Activated CD8-positive, alpha-beta memory T cell treated with anti-CD3 and anti-CD28 coated beads, Interleukin-2, amount 50 U/mL, for 48 hours (primary cell): ENCODE measurements at regions not wholly inside any gene's neighbourhood (a gene's known extent, or its start where the extent isn't known, plus 50 kb on each side); places are given as distances from the start of the nearest gene placed in this dataset.
"Not testable (repeated sequence)": the region's sequence is repeated elsewhere in the genome, so short reads cannot be mapped to it uniquely, and the experiment has no call there.

Experiments
- DNase-seq: peaks from one replicate; pipeline ENCODE4 v3.0.0-alpha.2; 2020

DNA sequence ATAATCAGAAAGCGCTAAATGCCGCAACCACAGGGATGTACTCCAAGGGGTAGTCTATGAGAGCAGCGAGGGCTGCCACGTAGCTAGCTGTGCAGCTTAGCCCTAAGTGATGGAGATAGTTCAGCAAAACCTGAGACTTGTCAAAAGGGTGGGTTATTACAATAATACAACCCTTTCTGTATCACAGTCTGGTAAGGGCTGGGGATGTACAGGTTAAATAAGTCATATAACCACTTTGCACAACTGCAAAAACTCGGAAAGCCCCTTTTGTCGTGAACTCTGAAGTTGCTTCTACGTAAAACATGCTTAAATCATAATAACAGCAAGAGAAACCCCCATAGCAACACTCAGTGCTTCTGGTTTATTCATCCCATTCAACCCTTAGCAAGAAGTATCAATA, 598.8 kb downstream of the SUCLG1 start:
- no peak for DNase-seq

DNA sequence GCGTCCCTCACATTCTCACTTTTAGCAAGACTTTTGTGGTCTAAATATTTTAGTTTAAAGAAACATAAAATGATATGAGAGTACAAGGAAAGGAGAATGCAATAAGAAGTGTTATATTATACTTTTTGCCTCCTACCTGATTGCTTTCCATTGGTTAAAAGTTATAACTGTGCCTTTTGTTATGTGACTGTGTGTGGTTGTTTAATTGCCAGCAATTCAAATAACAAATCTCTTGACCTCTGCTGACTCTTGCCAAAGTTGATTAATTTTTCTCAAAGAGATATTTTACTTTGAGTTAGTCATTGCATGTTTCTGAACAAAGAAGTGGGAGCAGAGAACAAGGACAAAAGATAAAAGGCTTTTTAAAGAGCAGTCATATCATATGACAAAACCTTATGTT, 599.5 kb downstream of the SUCLG1 start:
- no peak for DNase-seq

DNA sequence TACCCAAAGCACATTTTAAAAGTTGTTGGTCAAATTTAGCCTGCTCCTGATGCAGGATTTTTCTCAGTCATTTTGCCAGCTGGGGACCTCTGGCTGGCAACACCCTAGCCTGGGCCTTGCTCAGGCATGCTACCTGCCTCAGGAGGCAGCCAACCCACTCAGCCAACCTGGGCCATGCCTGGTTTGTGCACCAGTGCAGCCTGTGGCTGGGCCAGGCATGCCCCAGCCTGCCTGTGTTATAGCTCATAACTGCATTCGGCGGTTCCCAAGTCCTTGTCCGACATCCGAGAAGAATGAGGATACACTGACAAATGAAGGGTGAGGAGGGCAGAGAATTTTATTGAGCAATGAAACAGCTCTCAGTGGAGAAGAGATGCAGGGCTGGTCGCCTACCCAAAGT, 608.0 kb downstream of the SUCLG1 start:
- DNase-seq, result no peak

- no peak for DNase-seq
These were observed 608.9 kb downstream of the SUCLG1 start for GRCh38 chr2:83850071-83850725.

DNA sequence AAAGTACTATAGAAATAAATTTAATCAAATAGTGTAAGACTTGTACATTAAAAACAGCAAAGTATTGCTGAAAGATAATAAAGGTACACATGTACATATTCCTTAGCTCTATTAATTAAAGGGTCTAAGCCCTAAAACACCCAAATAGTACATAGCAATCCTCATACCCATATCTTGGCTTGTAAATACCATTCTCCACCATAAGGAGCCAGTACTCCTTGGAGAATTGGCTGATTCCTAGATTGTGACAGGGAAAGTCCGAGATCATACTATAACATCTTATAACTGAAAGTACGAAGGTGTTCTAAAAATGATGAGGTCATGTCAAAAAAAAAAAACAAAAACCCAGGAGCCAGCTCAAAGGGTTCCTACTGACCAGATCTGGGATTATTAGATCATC, 614.6 kb downstream of the SUCLG1 start:
- no peak for DNase-seq

GRCh38 chr2:83842421-83842820, 616.7 kb downstream of the SUCLG1 start:
- DNase-seq, result no peak

GRCh38 chr2:83837823-83838222, 621.3 kb downstream of the SUCLG1 start:
- DNase-seq, result no peak

DNA sequence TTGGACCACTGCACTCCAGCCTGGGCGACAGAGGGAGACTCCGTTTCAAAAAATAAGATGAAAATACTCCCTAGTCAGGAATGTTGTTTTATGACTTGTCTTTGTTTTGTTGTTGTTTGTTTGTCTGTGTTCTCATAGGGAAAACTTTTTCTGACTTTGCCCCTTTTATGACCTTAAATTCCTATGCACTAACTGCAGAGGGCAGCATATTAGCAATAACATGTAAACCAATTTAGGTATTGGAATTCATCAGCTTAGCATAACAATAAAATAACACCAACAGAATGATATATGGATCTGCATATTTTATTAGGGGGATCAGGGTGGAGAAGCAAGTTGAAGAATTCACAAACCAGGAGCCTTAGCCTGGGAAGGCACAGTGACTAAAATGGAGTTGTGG, 631.5 kb downstream of the SUCLG1 start:
- DNase-seq, result no peak

DNA sequence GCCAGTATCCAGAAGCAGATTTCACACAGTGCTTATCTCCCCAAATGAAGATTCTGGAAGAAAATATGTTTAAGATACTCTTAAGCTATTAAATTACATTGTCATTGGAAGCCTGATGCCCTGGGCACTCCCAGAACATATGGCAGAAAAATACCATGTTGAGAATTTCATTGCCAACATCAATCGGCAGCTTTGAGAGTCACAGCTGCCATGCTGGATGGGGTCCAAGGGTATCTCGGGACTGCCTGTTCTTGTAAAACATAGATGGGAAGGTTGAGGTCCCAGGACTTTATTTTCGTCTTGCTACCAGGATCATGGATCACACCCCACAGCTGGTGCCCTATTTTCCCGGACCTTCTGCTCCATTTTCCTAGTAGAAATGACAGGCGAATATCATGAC, 632.5 kb downstream of the SUCLG1 start:
- no peak for DNase-seq

DNA sequence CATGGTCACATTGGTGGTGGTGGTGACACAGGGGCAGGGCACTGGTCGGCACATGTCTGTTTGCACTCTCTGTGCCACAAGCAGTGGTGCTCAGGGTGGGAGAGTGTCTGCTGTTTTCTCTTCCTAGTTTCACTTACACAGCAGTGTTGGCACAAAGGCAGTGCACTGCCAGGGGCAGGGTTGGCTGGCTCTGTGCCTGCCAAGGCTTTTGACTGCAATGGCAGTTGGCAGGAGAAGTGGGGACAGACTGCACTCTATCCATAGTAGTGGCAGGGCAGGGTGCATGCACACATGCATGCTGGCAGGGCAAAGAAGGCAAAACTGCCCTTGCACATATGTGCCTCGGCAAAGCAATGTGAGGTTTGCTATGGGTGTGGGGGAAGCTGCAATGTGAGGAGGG, 635.9 kb downstream of the SUCLG1 start:
- no peak for DNase-seq

- DNase-seq, result no peak
These were observed 641.6 kb downstream of the SUCLG1 start for GRCh38 chr2:83817511-83817910.

DNA sequence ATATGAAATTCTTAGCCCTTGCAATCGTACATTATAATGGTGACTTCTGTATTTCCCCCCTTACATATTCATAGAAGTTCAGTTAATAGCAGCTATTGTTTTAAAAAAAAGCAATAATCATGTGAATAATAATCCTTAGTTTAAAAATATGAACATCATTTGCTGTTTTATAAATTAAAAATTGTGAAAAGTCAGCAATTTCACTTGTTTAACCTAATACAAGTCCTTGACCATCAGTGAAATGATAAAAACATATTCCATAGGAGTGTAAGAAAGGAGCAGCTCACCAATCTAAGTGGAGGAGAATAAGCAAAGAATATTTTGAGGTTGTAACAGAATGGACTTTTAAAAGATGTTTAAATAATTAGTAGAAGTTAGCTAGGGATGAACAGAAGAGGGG, 650.2 kb downstream of the SUCLG1 start:
- no peak for DNase-seq

DNA sequence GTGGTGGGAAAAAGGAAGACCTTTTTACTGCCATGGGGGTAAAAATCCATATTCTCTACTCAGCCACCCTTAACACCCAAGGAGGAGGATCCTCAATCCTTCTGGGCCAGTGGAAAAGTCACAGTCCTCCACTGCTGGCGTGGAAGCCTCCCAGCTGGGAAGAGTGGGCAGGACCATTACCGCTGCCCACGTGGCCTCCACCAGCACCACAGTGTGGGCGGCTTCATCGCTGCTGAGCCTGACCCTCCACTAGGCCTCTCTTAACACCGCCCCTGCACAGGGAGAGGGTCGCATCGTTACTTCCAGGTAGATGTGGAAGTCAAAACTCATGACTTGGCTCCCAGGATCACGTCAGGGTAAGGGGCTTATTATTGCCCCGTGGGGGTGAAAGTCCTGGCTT, 656.5 kb downstream of the SUCLG1 start:
- DNase-seq, result no peak

DNA sequence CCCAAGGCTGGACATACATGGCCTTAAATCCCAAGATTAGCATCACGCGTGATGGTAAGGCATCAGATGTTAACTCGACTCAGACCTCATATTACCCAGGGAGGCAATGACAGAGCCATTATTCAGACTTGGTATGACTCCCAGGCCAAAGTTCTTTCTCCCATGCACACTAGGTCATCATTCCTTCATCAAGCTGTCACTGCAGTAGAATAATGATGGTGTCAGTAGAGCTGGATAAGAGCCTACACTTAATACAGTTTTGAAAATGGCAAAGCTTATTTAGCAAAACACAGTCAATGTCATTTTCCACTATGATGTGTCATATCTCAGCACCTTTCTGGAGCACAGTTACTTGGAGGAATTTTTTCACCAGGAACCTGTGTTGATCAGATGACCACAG, 663.3 kb downstream of the SUCLG1 start:
- DNase-seq, result no peak

DNA sequence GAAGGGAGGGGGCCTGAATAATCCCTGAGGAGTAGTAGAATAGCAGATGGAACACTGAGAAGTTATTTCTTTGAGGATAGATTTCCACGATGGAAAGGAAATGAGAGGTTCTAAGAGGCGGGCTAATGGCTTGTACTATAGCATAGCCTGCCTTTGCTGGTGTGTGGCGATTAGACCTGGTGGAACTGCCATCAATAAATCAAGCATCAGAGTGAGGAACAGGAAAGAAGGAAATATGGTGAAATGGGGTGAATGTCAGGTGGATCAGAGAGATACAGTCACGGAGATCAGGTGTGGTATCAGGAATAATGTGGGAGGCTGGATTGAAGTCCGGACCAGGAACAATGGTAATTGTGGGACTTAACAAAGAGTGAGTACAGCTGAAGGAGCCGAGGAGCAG, 668.6 kb downstream of the SUCLG1 start:
- not testable (repeated sequence) for DNase-seq

GRCh38 chr2:83789674-83790073, 669.4 kb downstream of the SUCLG1 start:
- DNase-seq, result not testable (repeated sequence)

DNA sequence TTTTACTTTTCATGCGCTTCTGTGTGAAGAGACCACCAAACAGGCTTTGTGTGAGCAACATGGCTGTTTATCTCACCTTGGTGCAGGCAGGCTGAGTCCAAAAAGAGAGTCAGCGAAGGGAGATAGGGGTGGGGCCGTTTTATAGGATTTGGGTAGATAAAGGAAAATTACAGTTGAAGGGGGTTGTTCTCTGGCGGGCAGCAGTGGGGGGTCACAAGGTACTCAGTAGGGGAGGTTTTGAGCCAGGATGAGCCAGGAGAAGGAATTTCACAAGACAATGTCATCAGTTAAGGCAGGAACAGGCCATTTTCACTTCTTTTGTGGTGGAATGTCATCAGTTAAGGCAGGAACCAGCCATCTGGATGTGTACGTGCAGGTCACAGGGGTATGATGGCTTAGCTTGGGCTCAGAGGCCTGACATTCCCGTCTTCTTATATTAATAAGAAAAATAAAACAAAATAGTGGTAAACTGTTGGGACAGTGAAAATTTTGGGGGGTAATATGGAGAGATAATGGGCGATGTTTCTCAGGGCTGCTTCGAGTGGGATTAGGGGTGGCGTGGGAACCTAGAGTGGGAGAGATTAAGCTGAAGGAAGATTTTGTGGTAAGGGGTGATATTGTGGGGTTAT, 670.0 kb downstream of the SUCLG1 start:
- DNase-seq, result not testable (repeated sequence)

DNA sequence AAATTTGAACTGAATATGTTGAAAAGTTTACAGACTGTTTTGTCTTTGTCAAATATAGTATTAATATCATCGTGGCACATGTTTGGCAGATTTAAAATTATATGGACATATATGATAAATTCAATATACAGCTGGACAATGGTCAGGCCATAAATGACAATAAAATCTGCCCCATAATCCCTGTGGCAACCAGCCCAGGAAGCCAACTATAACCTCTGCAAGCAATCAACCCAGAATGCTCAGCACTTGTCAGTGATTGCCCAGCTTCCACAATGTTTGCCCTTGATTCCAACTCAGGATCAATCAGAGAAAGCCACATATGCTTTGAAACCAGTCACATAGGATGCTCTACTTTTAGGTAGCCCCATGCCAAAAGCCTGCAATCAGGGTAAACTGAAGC, 671.9 kb downstream of the SUCLG1 start:
- DNase-seq, result no peak

- no peak for DNase-seq
These were observed 672.9 kb downstream of the SUCLG1 start for GRCh38 chr2:83786140-83786539.

DNA sequence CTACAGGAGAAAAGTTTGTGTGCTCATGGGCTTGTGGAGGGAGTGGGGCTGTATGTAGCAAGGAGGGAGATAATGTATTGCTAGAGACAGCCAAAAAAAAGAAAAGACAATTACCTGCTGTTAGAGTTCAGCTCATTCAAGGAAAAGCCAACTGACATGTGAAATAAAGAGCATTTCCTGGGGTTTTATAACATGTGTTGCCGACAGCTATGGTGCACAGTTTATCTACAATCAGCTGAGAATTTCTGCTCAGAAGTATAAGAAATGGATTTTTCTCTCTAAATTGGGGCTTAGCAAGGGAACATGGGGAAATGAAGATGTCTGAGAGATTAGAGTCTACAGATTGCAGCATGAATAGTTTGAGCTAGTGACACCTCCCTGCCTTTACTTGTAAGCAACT, 674.1 kb downstream of the SUCLG1 start:
- no peak for DNase-seq

DNA sequence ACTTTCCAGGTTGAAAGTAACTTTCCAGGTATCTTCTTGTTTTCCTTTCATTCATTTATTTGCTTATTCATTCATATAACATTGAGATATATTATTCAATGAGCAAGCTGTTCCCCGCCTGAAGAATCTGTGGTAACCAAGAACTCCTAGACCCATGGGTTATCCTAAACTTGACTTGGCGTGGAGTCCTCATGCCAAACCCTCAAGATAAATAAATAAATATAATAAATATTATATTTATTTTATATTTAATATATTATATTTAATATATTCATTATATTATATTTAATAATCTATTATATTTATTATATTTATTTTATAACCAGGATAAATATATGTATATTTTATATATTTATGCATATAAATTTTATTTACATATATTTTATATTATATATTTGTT, 674.8 kb downstream of the SUCLG1 start:
- no peak for DNase-seq

DNA sequence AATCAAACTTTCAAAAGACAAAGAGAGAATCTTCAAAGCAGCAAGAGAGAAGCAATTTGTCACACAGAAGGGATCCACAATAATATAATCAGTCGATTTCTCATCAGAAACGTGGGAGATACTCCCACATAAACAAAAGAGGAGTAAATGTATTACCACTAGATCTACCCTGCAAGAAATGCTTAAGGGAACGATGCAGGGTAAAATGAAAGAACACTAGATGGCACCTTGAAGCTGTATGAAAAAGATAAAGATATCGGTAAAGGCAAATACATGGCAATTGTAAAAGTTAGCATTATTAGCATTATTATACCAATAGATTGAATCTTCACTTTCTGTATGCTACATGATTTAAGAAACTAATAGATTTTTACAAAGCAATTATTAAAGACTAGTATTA, 677.0 kb downstream of the SUCLG1 start:
- DNase-seq, result no peak

- DNase-seq, result no peak
These were observed 694.6 kb downstream of the SUCLG1 start for GRCh38 chr2:83764447-83765005.

DNA sequence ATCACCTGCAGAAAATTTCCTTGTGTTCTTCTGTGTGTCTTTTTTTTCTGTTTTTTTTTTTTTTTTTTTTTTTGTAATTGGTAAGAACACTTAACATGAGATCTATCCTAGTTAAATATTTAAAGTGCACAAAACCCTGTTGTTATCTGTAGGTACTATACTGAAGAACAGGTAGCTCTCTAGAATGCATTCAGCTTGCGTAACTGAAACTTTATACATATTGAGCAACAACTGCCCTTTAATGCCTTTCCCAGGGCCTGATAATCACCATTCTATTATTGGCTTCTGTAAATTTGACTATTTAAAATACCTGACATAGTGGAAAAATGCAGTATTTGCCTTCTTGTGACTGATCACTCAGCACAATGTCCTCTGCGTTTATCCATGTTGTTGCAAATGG, 701.8 kb downstream of the SUCLG1 start:
- no peak for DNase-seq

- no peak for DNase-seq
These were observed 702.9 kb downstream of the SUCLG1 start for GRCh38 chr2:83756219-83756618.
